SK-N-MC (cell line): ENCODE measurements at regions not wholly inside any gene's neighbourhood (a gene's known extent, or its start where the extent isn't known, plus 50 kb on each side); places are given as distances from the start of the nearest gene placed in this dataset.

ENCODE experiments used
- DNase-seq: peaks from one replicate; pipeline ENCODE4 v3.0.0-alpha.2; 2011; ENCODE audit warnings: low read depth, low spot score
- H3K27ac ChIP-seq: fragments of 200-600 bp; sonication (generic); 2 replicates; pipeline ENCODE4 v1.5.1; 2016; ENCODE audit warnings: mixed run types
- H3K36me3 ChIP-seq: fragments of 200-600 bp; sonication (generic); 2 replicates; pipeline ENCODE4 v1.6.1; 2017; ENCODE audit warnings: antibody characterized with exemption, low read length, mixed read lengths; ENCODE audit not compliant: insufficient read depth
- H3K4me3 ChIP-seq: fragments of 200-600 bp; sonication (generic); 2 replicates; pipeline ENCODE4 v1.5.1; 2016
- H3K9ac ChIP-seq: fragments of 200-600 bp; sonication (generic); 2 replicates; pipeline ENCODE4 v1.8.0; 2017; ENCODE audit warnings: mixed run types, mixed read lengths; ENCODE audit not compliant: insufficient read length
- H3K9me3 ChIP-seq: fragments of 200-600 bp; sonication (generic); 2 replicates; pipeline ENCODE4 v1.6.1; 2017; ENCODE audit warnings: low read depth, mild to moderate bottlenecking, antibody characterized with exemption, low read length, moderate library complexity, mixed read lengths
- EZH2 ChIP-seq: fragments of 200-600 bp; sonication (generic); IDR thresholded peaks from one replicate; pipeline ENCODE4 v1.6.1; 2017; ENCODE audit warnings: antibody characterized with exemption
- FOXP2 ChIP-seq: optimal IDR thresholded peaks from 2 replicates; pipeline ENCODE3; 2011; ENCODE audit warnings: mild to moderate bottlenecking, moderate library complexity; ENCODE audit not compliant: insufficient read depth; ENCODE audit errors: extremely low read length, control extremely low read depth
- POLR2AphosphoS5 ChIP-seq: IDR thresholded peaks from 2 replicates; pipeline ENCODE4 v1.6.1; 2012; ENCODE audit warnings: mild to moderate bottlenecking, low read depth, low read length, borderline replicate concordance

- H3K36me3 ChIP-seq, result no peaks in the 10 kb centered on the region
- H3K4me3 ChIP-seq, result no peak overlapping the region
- no peak overlapping the region for H3K9ac ChIP-seq
- no peaks in the 10 kb centered on the region for H3K9me3 ChIP-seq
- no peak overlapping the region for H3K27ac ChIP-seq
- TF ChIP-seq EZH2, result no peak
- TF ChIP-seq POLR2AphosphoS5, result no peak
- no peak for TF ChIP-seq FOXP2
- DNase-seq, result no peak
Observed at GRCh38 chr13:93066187-93066586, 160.4 kb upstream of the GPC6 start.

GRCh38 chr13:93079294-93079693 is 147.3 kb upstream of the GPC6 start:
- no peak for DNase-seq
- Histone ChIP-seq H3K9me3 (no peaks in the 10 kb centered on the region), H3K36me3 (no peaks in the 10 kb centered on the region), H3K27ac (peak overlapping the region; percentile 55), H3K9ac (no peak overlapping the region), H3K4me3 (no peak overlapping the region; the same call in 1 of the 2 replicates)
- no peak for TF ChIP-seq FOXP2
- no peak for TF ChIP-seq POLR2AphosphoS5
- no peak for TF ChIP-seq EZH2

GRCh38 chr13:93080166-93080565 is 146.4 kb upstream of the GPC6 start:
- no peaks in the 10 kb centered on the region for H3K9me3 ChIP-seq
- TF ChIP-seq EZH2 (no peak), POLR2AphosphoS5 (no peak), FOXP2 (no peak)
- no peaks in the 10 kb centered on the region for H3K36me3 ChIP-seq
- DNase-seq, result no peak
- no peak overlapping the region for H3K4me3 ChIP-seq
- H3K27ac ChIP-seq, result peak overlapping the region; percentile 55; the same call in 1 of the 2 replicates
- H3K9ac ChIP-seq, result no peak overlapping the region

GRCh38 chr13:93080587-93080986 is 146.0 kb upstream of the GPC6 start:
- Histone ChIP-seq H3K36me3 (no peaks in the 10 kb centered on the region), H3K9ac (no peak overlapping the region), H3K4me3 (no peak overlapping the region), H3K27ac (no peak overlapping the region), H3K9me3 (no peaks in the 10 kb centered on the region)
- peak; percentile 66 for DNase-seq
- no peak for TF ChIP-seq EZH2
- TF ChIP-seq FOXP2, result no peak
- no peak; the same call in 1 of the 2 replicates for TF ChIP-seq POLR2AphosphoS5

GRCh38 chr13:93086329-93086728 is 140.3 kb upstream of the GPC6 start:
- no peak for DNase-seq
- no peak overlapping the region for H3K9ac ChIP-seq
- no peak overlapping the region for H3K4me3 ChIP-seq
- H3K27ac ChIP-seq, result no peak overlapping the region
- TF ChIP-seq EZH2, result no peak
- no peak for TF ChIP-seq FOXP2
- no peak for TF ChIP-seq POLR2AphosphoS5
- no peaks in the 10 kb centered on the region for H3K36me3 ChIP-seq
- H3K9me3 ChIP-seq, result no peaks in the 10 kb centered on the region

- H3K27ac ChIP-seq, result no peak overlapping the region
- H3K36me3 ChIP-seq, result no peaks in the 10 kb centered on the region
- no peak for DNase-seq
- TF ChIP-seq EZH2, result no peak
- TF ChIP-seq FOXP2, result no peak
- no peak for TF ChIP-seq POLR2AphosphoS5
- no peak overlapping the region for H3K9ac ChIP-seq
- H3K4me3 ChIP-seq, result no peak overlapping the region
- H3K9me3 ChIP-seq, result no peaks in the 10 kb centered on the region
Observed at GRCh38 chr13:93098972-93099371, 127.6 kb upstream of the GPC6 start.

- TF ChIP-seq FOXP2 (no peak), POLR2AphosphoS5 (no peak), EZH2 (no peak)
- Histone ChIP-seq H3K36me3 (no peaks in the 10 kb centered on the region), H3K9me3 (no peaks in the 10 kb centered on the region), H3K27ac (no peak overlapping the region), H3K4me3 (no peak overlapping the region), H3K9ac (no peak overlapping the region)
- DNase-seq, result no peak
Observed at GRCh38 chr13:93101226-93101734, 125.3 kb upstream of the GPC6 start.

- Histone ChIP-seq H3K9me3 (no peaks in the 10 kb centered on the region), H3K4me3 (no peak overlapping the region), H3K9ac (no peak overlapping the region), H3K27ac (no peak overlapping the region), H3K36me3 (no peaks in the 10 kb centered on the region)
- TF ChIP-seq FOXP2 (no peak), POLR2AphosphoS5 (no peak), EZH2 (no peak)
- DNase-seq, result no peak
Observed at GRCh38 chr13:93104270-93104669, 122.3 kb upstream of the GPC6 start.

- H3K4me3 ChIP-seq, result no peak overlapping the region
- no peak overlapping the region for H3K9ac ChIP-seq
- no peak for DNase-seq
- H3K36me3 ChIP-seq, result no peaks in the 10 kb centered on the region
- no peaks in the 10 kb centered on the region for H3K9me3 ChIP-seq
- TF ChIP-seq POLR2AphosphoS5, result no peak
- no peak for TF ChIP-seq EZH2
- no peak for TF ChIP-seq FOXP2
- no peak overlapping the region for H3K27ac ChIP-seq
Observed at GRCh38 chr13:93108111-93108601, 118.5 kb upstream of the GPC6 start.
